ENCODE measurements at regions not wholly inside any gene's neighbourhood (a gene's known extent, or its start where the extent isn't known, plus 50 kb on each side); places are given as distances from the start of the nearest gene placed in this dataset.

DNA sequence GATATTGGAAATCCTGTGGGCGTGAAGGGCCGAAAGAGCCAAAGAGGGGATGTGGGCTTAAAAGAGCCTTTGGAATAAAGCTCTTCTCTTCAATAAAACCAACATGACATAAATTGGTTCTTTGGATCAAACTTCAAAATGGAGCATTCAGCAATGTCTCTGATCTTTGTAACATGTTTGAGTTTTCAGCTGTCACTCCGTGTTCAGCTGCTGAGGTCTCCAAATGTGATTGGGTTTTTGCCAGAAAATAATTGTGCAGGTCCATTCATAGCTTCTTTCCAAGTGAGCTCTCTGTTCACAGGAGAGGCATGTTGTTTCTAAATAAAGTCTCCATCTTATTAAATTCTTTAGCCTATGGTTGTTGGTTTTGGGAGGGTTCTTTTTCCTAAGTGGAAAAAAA lies 127.6 kb upstream of the CCDC68 start:
- Histone ChIP-seq H4K20me1 (ENCODE audit: insufficient read depth) (no peaks in the 10 kb centered on the region), H3K4me3 (ENCODE audit: low read length) (no peak overlapping the region), H3K9ac (ENCODE audit: low read length) (no peak overlapping the region), H3K9me2 (ENCODE audit: insufficient read depth, low read length) (no peaks in the 10 kb centered on the region), H3F3A (ENCODE audit: insufficient read depth, low read length, poor library complexity, severe bottlenecking) (no peaks in the 10 kb centered on the region), H3K9me3 (ENCODE audit: low read length) (no peaks in the 10 kb centered on the region), H3K27ac (ENCODE audit: low read length) (no peak overlapping the region), H3K79me2 (replicated peaks; ENCODE audit: insufficient read depth, low read length) (no peaks in the 10 kb centered on the region), H2AFZ (ENCODE audit: low read depth, low read length) (no peak overlapping the region), H3K27me3 (ENCODE audit: insufficient read depth, low read depth, low read length) (no peaks in the 10 kb centered on the region), H3K4me2 (ENCODE audit: low read length) (no peak overlapping the region), H3K36me3 (ENCODE audit: insufficient read depth, low read length) (no peaks in the 10 kb centered on the region)
- TF ChIP-seq SMC3 (conservative IDR thresholded peaks at IDR 0.05; ENCODE audit: poor library complexity) (no peak), EP300 (conservative IDR thresholded peaks at IDR 0.05; ENCODE audit: poor library complexity, severe bottlenecking) (no peak), EZH2 (IDR thresholded peaks at IDR 0.05; ENCODE audit: borderline replicate concordance, insufficient read depth, low read length, poor library complexity, severe bottlenecking) (no peak), RAD21 (conservative IDR thresholded peaks at IDR 0.05) (no peak), POLR2AphosphoS5 (IDR thresholded peaks at IDR 0.05) (no peak), REST (IDR thresholded peaks at IDR 0.05; ENCODE audit: borderline replicate concordance) (no peak), CTCF (IDR thresholded peaks at IDR 0.05; ENCODE audit: poor library complexity, severe bottlenecking) (no peak), TAF1 (IDR thresholded peaks at IDR 0.05; ENCODE audit: low read depth) (no peak), MXI1 (conservative IDR thresholded peaks at IDR 0.05; ENCODE audit: poor library complexity, severe bottlenecking) (no peak)

GRCh38 chr18:55085557-55086285 lies 126.5 kb upstream of the CCDC68 start:
- H3K27me3 ChIP-seq (ENCODE audit: insufficient read depth, low read depth, low read length) = no peaks in the 10 kb centered on the region
- H3K9ac ChIP-seq (ENCODE audit: low read length) = no peak overlapping the region
- TF ChIP-seq CTCF (IDR thresholded peaks at IDR 0.05; ENCODE audit: poor library complexity, severe bottlenecking) (no peak), MXI1 (conservative IDR thresholded peaks at IDR 0.05; ENCODE audit: poor library complexity, severe bottlenecking) (no peak), TAF1 (IDR thresholded peaks at IDR 0.05; ENCODE audit: low read depth) (no peak), RAD21 (conservative IDR thresholded peaks at IDR 0.05) (no peak), POLR2AphosphoS5 (IDR thresholded peaks at IDR 0.05) (no peak), SMC3 (conservative IDR thresholded peaks at IDR 0.05; ENCODE audit: poor library complexity) (no peak), EP300 (conservative IDR thresholded peaks at IDR 0.05; ENCODE audit: poor library complexity, severe bottlenecking) (no peak), REST (IDR thresholded peaks at IDR 0.05; ENCODE audit: borderline replicate concordance) (no peak), EZH2 (IDR thresholded peaks at IDR 0.05; ENCODE audit: borderline replicate concordance, insufficient read depth, low read length, poor library complexity, severe bottlenecking) (no peak)
- no peak overlapping the region for H2AFZ ChIP-seq (ENCODE audit: low read depth, low read length)
- H3K4me3 ChIP-seq (ENCODE audit: low read length) = no peak overlapping the region
- no peak overlapping the region for H3K4me2 ChIP-seq (ENCODE audit: low read length)
- H4K20me1 ChIP-seq (ENCODE audit: insufficient read depth) = no peaks in the 10 kb centered on the region
- H3F3A ChIP-seq (ENCODE audit: insufficient read depth, low read length, poor library complexity, severe bottlenecking) = no peaks in the 10 kb centered on the region
- no peaks in the 10 kb centered on the region for H3K9me3 ChIP-seq (ENCODE audit: low read length)
- no peaks in the 10 kb centered on the region for H3K79me2 ChIP-seq (replicated peaks; ENCODE audit: insufficient read depth, low read length)
- H3K36me3 ChIP-seq (ENCODE audit: insufficient read depth, low read length) = no peaks in the 10 kb centered on the region
- no peaks in the 10 kb centered on the region for H3K9me2 ChIP-seq (ENCODE audit: insufficient read depth, low read length)
- no peak overlapping the region for H3K27ac ChIP-seq (ENCODE audit: low read length)
